HG03354 (cell line): ENCODE measurements at regions not wholly inside any gene's neighbourhood (a gene's known extent, or its start where the extent isn't known, plus 50 kb on each side); places are given as distances from the start of the nearest gene placed in this dataset.
"Not testable (repeated sequence)": the region's sequence is repeated elsewhere in the genome, so short reads cannot be mapped to it uniquely, and the experiment has no call there.

Source experiments
- ATAC-seq: cut with Tn5 transposase; IDR thresholded peaks from one replicate; pipeline ENCODE4 v1.9.1; 2021; ENCODE audit warnings: mild to moderate bottlenecking; ENCODE audit not compliant: unreplicated experiment, poor library complexity, severe bottlenecking

DNA sequence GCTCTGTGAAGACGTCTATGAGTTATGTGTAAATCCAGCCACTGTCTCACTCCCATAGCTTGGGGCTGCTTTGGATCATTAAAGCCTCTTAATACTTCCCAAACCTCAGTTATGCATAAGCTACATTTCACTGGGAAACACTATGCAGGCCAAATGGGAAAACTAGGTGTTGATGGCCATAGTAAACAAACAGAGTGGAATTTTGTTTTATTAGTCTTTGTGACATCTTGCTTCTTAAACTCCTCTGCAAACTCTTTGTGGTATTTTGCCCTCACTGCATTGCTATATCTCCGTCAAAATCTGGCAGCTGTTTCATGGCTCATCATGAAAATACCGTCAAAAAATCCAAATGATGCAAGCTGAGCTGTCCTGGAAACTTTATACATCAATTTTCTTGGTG lies 167.2 kb upstream of the HMHB1 start:
- ATAC-seq: no peak

DNA sequence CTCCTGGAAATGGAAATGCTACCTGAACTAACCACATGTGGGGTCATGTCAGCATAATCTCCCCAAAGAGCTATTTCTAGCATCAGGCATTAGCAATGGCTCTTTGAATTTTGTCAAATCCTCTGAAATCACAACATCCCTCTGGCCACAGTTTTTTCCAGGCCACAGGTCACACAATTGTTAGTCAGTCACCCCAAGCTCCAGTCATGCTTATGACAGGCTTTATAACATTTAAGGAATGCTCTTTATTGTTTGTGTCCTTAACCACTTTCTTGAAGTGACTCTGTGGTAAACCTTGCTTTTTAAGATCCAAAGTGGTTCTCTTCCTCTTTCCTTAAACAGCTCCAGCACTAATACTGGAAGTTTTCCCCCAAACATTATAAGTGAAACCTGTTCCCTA lies 169.2 kb upstream of the HMHB1 start:
- no peak for ATAC-seq

- no peak for ATAC-seq
These were observed 170.2 kb upstream of the HMHB1 start for GRCh38 chr5:143641549-143642355.

DNA sequence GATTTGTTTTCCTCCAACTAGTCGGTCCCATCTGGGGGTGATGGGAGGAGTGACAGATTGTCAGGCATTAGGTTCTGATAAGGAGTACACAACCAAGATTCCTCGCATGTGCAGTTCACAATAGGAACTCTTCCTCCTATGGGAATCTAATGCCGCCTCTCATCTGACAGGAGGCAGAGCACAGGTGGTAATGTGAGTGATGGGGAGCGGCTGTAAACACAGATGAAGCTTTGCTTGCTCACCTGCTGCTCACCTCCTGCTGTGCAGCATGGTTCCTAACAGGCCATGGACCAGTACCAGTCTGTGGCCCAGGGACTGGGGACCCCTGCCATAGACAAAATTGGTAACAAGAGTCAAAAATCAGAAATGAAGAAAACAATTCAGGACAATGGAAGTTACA lies 173.3 kb upstream of the HMHB1 start:
- no peak for ATAC-seq

DNA sequence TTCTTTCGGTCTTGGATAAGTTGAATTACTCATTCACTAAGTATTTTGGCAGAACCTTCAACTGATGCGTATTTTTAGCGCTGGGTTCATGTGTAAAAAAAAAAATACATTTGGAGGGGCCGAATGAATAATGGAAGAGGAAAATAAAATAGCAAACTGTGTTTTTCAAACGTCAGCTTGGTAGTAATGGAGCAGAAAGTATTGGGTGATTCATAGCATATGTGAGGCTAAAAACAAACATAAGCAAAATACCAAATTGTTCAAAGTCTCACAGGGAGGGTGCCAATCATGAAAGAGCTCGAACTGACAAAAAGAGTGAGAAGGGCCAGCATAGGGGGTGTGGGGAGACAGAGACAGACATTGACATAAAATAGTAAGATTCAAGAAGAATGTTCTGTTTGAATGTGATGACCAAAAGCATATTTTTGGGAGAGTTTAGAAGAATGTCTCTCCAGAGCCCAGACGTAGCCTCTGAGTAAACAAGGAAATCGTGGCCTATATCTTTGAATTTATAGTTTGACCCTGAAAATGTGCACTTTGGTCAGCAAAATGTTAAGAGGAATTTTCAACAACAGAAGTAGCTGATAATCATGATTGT lies 174.9 kb upstream of the HMHB1 start:
- no peak for ATAC-seq

DNA sequence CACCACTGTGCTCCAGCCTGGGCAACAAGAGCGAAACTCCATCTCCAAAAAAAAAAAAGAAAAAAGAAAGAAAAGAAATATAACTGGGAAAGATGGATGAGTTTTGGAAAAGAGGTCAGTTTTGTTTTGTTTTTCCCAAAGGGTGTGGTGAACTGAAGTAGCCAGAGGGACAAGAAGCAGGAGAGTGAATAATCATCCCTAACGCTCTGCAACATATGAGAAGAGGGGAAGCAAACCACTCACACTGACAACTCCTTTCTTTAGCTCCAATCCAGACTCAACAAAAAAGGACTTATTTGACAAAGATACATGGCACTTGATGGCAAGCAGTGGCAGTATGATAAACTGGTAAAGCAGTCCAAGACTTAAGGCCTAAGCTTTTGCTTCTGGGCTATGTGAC lies 176.1 kb upstream of the HMHB1 start:
- ATAC-seq: no peak

DNA sequence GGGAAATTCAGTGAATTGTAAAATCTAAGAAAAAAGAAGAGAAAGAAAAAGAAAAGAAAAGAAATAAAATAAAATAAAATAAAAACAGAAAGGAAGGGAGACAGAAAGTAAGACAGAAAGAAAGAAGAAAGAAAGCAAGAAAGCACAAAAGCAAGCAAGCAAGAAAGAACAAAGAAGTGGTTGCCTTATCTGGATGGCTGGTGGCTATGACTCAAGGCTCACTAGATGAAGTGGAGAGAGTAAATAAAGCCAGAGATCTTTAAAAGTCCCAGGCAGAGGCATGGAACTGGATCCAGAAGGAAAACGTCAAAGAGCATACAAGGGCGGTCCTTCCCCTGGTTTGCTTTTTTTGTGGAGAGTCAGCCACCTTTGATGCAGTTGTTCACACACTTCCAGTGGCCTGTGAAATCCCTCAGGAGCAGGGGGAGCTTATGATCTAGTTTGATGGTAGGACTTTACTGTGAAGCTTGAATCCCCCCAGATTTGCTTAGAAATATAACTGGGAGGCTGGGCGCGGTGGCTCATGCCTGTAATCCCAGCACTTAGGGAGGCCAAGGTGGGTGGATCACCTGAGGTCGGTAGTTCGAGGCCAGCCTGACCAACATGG lies 176.7 kb upstream of the HMHB1 start:
- ATAC-seq: no peak

DNA sequence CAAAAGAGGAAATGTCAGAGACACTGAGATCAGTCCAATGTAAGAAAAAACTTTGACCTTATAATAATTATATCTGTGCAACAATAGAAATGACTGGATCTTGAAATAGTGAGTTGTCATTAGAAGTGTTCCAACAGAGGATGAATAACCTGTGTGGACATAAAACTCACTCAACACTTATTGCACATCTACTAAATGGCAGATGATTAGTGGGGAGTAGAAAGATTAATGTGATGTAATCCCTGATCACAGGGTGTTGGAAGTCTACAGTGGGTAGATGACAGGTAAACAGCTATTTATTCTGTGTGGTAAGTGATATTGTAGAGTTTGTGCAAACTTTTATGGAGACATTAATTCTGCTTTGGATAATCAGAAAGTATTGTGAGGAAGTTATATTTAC lies 177.3 kb upstream of the HMHB1 start:
- ATAC-seq: no peak

GRCh38 chr5:143629871-143630659 lies 181.9 kb upstream of the HMHB1 start:
- ATAC-seq: no peak

DNA sequence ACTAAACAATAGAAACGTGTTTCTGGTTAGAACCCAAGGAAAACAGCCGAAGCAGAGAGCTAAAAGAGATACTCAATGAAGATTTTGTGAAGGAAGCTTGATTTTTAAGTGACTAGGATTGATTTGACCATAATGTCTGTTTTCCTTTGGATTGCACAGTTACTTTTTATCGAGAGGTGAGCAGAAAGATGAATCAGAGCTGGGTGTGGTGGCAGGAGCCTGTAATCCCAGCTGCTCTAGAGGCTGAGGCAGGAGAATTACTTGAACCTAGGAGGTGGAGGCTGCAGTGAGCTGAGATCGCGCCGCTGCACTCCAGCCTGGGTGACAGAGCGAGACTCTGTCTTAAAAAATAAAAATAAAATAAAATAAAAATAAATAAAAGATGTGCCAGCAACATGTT lies 186.9 kb upstream of the HMHB1 start:
- not testable (repeated sequence) for ATAC-seq

DNA sequence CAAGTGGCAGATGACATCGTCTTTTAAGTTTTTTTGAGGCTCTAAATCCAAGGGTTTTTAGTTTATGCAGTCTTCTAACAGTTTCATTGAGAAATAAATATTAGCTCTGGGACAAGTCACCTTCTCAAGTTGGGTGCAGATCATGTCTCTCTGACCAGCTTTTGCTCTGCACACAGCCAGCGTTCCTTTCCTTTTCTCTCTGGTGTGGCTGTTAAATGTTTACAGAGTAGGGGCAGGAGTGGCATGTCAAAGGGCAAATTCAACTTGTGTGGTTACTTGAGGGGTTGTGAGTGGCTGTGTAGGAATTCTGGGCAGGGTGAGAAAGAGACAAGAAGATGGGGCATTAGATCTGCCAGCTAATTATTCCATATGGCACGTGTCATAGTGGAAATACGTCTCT lies 187.5 kb upstream of the HMHB1 start:
- ATAC-seq: no peak

GRCh38 chr5:143619040-143619439 lies 192.9 kb upstream of the HMHB1 start:
- ATAC-seq: no peak

DNA sequence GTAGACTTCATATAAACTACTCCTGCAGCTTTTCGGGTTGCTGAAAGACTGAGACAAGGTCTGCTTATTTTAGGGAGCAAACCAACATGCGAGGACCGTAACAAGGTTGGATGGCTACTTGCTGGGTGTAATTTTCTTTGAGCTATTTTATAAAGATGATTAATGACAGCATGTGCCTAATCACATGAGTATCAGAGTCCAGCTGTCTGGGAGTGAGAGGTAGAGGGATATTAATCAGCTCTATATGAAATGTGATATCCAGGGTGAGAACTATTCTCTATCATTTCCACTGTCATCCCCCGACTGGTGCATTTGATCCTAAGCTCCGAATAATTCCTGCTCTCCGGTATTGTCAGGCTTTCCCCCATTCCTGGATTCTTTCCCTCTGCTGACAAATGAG lies 193.8 kb upstream of the HMHB1 start:
- no peak for ATAC-seq

DNA sequence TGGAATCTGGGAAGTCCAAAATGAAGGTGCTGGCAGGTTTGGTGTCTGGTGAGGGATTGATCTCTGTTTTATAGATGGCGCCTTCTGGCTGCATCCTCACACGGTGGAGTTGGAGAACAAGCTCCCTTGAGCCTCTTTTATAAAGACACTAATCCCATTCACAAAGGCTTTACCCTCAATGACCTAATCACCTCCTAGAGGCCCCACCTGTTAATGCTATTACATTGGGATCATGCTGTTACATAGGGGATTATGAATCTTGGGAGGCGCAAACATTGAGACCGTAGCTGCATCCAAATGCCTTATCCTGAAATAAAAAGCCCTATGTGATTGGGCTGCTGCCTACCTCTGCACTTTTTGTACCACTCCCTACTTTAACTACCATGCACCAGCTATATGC lies 197.1 kb upstream of the HMHB1 start:
- ATAC-seq: no peak

- ATAC-seq: no peak
These were observed 198.6 kb upstream of the HMHB1 start for GRCh38 chr5:143613329-143613728.

- ATAC-seq: no peak
These were observed 201.0 kb upstream of the HMHB1 start for GRCh38 chr5:143610946-143611345.

GRCh38 chr5:143606043-143606752 lies 202.7 kb upstream of the NR3C1 start:
- peak; percentile 92 for ATAC-seq

DNA sequence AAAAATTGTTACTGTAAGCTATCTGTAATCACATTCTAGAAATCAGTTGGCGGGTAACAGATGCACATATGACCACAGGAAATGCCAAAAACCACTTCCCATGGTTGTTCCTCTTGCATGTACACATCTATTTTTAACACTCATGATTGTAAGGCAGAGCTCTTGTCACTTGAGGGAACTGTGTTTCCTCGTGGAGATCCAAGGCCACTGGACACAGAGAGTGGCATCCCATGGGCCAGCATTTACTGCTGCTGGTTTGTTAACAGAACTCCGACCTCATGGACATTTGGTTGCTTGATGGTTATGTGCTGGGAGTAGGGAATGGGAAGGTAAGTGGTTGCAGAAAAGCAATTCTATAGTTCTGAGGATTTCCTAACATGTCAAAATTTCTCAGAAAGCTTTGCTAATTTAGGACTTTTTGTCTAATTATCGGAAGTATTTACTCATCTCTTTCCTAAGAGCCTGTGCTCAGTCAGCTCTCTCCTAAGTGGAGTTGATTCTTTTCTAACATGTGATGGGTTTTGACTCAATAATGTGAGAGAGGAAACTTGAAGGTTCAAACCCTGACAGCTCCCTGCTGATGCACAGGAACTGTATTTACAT lies 202.0 kb upstream of the NR3C1 start:
- ATAC-seq: peak; percentile 73

GRCh38 chr5:143601917-143602333 lies 198.4 kb upstream of the NR3C1 start:
- no peak for ATAC-seq
